ENCODE measurements at regions not wholly inside any gene's neighbourhood (a gene's known extent, or its start where the extent isn't known, plus 50 kb on each side); places are given as distances from the start of the nearest gene placed in this dataset.

DNA sequence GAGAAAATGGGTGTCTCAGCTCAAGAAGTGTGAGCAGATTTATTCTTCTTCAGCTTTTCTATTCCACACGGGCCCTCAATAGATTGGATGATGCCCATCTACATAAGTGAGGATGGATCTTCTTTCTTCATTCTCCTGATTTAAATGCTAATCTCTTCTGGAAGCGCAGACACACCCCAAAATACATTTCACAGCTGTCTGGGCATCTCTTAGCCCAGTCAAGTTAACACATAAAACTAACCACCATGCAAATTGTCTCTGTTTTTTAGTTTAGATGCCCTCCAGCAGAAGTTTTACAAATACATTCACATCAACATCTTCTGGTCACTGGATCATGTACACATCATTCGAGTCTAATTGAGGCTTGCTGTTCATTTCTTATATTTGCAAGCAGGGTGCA lies 249.0 kb upstream of the VCX3A start:
- no peak for TF ChIP-seq FOXM1 (IDR thresholded peaks at IDR 0.05; ENCODE audit: borderline replicate concordance, low read depth)
- TF ChIP-seq, protein P1, sequence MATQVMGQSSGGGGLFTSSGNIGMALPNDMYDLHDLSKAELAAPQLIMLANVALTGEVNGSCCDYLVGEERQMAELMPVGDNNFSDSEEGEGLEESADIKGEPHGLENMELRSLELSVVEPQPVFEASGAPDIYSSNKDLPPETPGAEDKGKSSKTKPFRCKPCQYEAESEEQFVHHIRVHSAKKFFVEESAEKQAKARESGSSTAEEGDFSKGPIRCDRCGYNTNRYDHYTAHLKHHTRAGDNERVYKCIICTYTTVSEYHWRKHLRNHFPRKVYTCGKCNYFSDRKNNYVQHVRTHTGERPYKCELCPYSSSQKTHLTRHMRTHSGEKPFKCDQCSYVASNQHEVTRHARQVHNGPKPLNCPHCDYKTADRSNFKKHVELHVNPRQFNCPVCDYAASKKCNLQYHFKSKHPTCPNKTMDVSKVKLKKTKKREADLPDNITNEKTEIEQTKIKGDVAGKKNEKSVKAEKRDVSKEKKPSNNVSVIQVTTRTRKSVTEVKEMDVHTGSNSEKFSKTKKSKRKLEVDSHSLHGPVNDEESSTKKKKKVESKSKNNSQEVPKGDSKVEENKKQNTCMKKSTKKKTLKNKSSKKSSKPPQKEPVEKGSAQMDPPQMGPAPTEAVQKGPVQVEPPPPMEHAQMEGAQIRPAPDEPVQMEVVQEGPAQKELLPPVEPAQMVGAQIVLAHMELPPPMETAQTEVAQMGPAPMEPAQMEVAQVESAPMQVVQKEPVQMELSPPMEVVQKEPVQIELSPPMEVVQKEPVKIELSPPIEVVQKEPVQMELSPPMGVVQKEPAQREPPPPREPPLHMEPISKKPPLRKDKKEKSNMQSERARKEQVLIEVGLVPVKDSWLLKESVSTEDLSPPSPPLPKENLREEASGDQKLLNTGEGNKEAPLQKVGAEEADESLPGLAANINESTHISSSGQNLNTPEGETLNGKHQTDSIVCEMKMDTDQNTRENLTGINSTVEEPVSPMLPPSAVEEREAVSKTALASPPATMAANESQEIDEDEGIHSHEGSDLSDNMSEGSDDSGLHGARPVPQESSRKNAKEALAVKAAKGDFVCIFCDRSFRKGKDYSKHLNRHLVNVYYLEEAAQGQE (IDR thresholded peaks at IDR 0.05; ENCODE audit: low read depth) = no peak
- no peak for TF ChIP-seq TCF12 (IDR thresholded peaks at IDR 0.05; ENCODE audit: low read depth)
- TF ChIP-seq, protein P2, sequence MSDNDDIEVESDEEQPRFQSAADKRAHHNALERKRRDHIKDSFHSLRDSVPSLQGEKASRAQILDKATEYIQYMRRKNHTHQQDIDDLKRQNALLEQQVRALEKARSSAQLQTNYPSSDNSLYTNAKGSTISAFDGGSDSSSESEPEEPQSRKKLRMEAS (IDR thresholded peaks at IDR 0.05) = no peak
- TF ChIP-seq EP300 (IDR thresholded peaks at IDR 0.05; ENCODE audit: borderline replicate concordance) = no peak
